ENCODE measurements at regions not wholly inside any gene's neighbourhood (a gene's known extent, or its start where the extent isn't known, plus 50 kb on each side); places are given as distances from the start of the nearest gene placed in this dataset.
A peak's percentile ranks its signal among the peaks of the same experiment; 100 is the strongest.

DNA sequence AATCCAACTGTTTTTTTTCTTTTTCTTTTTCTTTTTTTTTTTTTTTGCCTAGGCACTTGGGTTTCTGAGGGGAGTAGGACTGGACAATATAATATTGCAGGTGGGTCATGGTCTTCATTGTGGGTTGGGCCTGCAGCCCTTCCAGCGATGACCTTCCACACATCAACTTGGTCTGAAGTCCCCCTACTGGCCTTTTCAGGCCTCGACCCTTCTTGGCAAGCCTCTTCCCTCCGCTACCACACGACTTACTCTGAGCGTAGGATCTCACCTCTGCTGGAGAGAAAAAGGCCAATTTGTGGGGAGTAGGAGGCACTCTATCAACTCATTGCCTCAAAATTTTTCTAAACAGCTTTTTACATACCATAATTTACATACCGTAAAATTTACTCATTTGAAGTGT, 51.1 kb upstream of the GRIK3 start:
- no peak for DNase-seq (ENCODE audit: low spot score)

DNA sequence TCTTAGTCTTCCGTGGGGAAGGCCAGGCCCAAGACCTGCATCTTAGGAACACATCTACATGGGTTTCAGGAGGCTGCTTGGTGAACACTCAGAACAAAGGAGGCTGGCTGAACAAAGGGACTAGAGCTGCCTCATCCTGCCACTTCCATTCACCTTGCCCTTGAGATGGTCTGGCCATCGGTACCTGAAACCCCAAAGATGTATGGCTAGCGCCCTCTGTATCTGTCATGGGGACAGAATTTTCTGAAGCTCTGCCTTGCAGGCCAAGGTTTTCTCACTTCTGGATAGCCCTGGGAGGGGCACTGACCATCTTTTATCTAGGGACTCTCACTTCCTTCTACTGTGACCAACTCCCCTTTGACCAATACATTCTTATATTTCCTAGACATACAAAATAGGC, 55.4 kb upstream of the GRIK3 start:
- no peak for DNase-seq (ENCODE audit: low spot score)

DNA sequence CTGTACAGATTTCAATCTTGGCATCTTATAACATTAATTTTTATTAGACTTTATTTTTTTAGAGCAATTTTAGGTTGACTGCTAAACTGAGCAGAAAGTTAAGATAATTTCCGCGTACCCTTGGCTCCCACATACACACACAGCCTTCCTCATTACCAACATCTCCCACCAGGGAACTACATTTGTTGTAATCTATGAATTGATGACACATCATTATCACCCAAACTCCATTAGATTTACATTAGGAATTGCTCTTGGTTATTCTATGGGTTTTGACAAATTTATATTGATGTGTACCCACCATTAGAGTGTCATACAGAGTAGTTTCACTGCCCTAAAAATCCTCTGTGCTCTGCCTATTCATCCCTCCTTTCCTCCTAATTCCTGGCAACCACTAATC, 56.4 kb upstream of the GRIK3 start:
- DNase-seq (ENCODE audit: low spot score) = no peak

DNA sequence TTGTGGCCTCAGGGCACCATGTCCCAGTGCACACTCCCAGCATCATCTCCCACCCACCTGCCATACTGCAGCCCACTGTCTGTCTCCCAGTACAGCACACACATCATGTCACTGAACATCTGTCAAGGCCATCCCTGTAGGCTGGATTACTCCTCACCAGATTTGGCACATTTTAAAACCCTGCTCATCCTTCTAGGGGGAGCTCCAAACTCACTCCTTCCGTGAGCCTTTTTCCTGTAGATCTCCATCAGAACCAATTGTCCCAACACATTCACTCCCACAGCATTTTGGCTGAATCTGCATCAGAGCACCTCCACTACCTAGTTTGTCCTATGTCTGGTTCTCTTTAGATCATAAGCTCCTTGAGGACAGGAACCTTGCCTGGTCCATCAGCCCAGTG, 58.6 kb upstream of the GRIK3 start:
- no peak for DNase-seq (ENCODE audit: low spot score)

DNA sequence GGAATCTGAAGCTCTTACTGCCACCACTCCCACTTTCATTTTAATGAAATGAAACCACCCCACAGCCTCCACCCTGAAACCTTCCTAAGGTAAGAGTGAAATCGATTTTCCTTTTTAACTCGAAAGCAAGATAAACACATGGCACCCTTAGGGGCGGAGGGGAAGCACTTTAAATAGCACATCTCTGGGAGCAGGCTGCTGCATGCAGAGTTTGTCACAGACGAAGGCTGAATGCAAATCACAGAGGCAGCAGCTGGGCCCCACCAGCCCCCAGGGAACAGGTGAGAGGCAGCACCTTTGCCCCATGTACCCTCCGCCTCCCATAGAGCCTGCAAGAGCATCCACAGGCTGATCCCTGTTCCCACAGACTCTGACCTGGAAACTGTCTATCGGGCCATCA, 60.0 kb upstream of the GRIK3 start:
- DNase-seq (ENCODE audit: low spot score) = no peak

DNA sequence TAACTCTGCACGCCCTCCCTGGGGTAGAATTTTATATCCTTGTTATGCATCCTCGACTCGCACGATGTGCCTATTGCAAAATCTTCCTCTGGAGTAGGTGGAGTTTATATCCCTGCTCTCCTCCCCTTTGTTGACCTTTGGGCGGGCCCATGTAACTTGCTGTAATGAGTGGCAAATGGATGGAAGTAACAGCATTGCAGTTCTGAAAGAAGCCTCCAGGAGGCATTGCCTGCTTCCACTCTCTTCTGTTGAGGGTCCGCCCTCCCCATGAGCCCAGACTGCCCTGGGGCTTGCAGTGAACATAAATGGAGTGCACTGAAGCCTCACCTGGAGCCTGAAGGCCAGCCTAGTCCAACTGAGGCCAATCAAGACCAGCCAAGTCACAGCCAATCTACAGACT, 62.2 kb upstream of the GRIK3 start:
- no peak for DNase-seq (ENCODE audit: low spot score)

DNA sequence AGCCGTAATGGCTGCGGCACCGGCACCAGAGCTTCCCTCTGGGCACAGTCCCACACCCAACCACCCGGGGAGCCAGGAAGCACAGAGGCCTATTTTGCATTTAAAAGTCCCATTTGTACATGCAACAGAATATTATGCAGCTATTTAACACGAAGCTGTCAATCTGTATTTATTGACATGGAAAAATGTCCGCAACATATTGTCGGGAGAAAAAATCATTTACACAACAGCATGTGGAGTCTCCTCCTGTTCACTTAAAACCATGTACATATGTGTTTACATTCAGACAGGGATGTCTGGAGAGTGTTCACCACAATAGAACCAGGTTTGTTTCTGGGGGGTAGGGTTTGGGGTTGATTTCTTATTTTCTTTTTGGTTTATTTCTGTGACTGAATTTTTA, 63.4 kb upstream of the GRIK3 start:
- no peak for DNase-seq (ENCODE audit: low spot score)

DNA sequence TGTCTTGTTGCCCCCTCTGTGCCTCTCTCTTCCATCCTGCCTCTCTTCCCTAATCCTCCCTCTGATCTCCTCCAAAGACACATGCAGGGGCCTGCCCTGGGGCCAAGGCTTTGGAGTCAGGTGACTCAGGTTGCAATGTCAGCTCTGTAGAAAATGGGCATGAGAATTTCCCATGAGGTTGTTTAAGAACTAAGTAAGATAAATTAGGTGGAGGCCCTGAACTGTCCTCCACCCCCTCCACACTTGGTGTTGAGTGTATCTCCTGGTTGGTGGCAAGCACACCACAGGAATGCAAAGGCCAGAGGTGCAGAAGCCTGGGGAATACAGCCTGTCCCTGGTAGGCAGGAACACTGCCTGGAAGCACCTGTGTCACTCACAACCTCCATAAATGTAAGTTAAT, 63.9 kb upstream of the GRIK3 start:
- DNase-seq (ENCODE audit: low spot score) = no peak

DNA sequence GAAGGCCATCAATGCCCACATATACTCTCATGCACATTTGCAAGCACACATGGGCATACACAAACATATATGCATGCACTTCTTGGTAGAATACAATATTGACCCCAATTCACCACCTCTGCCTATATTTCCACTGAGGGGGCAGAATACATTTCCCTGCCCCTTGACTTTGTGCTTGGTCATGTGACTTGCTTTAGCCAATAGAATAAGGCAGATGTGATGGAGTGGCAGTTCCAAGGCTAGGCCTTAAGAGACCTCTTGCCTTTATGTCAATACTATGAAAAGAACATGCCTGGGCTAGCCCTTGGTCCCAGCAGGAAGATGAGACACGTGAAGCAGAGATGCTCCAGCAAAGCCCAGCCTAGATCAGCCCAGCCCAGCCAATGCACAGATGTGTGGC, 66.0 kb upstream of the GRIK3 start:
- no peak for DNase-seq (ENCODE audit: low spot score)

DNA sequence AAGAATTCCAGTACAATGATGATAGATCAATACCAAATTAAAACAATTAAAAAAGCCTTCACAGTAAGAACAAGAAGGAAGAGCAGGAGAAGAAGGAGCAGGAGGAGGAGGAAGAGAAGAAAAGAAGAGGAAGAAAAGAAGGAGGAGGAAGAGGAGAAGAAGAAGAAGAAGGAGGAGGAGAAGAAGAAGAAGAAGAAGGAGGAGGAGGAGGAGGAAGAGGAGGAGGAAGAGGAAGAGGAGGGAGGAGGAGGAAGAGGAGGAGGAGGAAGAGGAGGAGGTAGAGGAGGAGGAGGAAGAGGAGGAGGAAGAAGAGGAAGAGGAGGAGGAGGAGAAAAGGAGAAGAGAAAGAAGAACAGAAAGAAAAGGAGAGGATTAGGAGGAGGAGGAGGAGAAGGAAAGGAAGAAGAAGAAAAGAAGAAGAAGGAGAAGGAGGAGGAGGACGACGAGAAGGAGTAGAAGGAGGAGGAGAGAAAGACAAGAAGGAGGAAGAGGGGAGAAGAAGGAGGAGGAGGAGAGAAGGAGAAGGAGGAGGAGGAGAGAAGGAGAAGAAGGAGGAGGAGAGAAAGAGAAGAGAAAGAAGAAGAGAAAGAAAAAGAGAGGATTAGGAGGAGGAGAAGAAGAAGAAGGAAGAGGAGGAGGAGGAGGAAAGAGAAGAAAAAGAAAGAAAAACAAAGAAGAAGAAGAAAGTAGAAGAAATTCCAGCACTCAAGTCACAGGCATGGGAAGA, 68.5 kb upstream of the GRIK3 start:
- DNase-seq (ENCODE audit: low spot score) = no peak

DNA sequence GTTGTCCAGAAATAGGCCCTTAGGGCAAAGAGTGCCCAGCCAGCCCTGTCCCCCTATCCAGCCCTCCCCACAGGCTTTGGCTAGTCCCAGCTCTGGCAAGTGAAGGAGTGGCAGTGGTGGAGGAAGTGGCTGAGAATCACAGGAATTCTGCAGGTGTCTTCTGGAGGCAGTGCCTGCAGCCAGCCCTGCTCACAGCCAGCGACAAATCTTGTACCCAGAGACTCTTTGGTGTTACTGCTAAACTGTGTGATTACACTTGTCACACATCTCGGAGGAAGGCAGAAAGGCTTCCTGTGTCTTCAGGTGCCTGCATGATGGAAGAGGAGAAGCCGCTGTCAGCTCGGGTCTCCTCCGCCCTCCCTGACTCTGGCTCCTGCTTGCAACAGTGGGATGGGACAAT, 71.6 kb upstream of the GRIK3 start:
- DNase-seq (ENCODE audit: low spot score) = no peak

DNA sequence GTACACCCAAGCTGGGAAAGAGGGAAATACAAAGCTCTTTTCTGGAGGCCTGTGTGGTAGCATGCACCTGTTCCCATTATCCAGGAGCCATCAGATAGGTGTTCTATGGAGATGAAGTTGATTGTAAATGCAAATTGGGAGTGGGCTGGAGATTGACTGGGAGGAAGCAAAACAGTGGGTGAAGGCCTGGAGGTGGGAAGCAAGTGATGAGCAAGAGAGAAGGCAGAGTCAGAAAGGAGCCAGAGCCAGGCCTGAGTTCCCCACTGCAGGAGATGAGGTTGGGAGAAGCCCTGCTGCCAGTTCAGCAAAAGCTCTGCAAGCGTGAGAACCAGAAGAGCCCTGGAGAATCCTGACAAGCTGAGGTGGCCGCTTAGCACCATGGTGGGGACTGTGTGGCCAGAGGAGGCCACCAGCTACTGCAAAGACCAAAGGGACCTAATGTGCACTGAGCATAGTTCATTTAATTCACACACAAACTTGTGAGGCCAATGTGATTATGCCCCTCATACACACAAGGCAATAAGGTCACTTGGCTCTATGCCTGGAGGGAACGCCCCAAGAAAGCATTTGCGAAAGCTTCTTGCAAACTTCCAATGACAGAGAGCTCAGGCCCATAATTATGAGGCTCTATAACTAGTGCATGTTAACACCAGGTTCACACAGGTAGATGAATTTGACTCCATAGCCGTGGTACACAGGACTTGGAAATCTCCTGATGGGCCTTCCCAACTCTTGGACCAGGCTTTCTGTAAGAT, 73.0 kb upstream of the GRIK3 start:
- no peak for DNase-seq (ENCODE audit: low spot score)

DNA sequence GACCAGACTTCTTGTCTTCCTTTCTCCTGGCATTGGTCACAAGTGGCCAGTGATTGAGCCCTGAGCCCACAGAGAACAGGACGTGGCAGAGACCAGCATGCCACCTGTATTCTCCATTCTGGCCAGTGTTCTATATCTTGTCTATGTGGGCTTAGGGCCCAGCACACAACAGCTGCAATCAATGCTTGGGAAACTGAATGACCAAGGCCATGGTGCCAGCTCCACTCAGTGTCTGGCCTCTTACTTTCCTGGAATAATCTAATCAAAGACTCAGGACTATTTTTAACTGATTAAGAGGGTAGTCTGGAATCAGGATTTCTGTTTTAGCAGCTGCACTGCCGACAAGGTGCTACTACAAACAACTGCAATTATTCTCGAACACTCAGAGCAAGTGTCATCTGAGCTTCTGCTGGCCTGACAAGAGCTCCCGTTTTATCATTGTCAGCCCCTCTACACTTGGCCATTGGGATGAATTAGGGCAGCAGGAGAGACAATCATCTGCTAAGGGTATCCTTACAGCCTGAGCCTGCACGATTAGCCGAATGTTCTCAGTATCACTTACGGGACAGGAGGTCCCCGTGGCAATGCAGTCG, 74.4 kb upstream of the GRIK3 start:
- DNase-seq (ENCODE audit: low spot score) = no peak

DNA sequence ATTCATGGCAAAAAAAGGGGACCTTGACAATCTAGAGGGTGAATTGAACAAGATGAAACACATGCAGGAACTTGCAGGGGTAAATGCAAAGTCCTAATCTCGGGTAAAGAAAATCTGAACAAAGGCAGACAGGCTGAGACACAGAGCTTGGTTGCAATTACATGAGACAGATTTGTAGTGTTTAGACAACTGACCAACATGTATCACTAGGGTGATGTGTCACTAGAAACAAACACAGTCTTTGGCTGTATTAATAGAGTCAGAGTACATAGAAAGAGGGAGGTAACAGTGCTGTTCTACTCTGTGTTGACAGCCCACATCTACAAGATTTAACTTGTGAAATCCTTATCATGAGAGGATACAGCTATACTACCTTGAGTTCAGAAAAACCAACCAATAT, 78.1 kb upstream of the GRIK3 start:
- no peak for DNase-seq (ENCODE audit: low spot score)

DNA sequence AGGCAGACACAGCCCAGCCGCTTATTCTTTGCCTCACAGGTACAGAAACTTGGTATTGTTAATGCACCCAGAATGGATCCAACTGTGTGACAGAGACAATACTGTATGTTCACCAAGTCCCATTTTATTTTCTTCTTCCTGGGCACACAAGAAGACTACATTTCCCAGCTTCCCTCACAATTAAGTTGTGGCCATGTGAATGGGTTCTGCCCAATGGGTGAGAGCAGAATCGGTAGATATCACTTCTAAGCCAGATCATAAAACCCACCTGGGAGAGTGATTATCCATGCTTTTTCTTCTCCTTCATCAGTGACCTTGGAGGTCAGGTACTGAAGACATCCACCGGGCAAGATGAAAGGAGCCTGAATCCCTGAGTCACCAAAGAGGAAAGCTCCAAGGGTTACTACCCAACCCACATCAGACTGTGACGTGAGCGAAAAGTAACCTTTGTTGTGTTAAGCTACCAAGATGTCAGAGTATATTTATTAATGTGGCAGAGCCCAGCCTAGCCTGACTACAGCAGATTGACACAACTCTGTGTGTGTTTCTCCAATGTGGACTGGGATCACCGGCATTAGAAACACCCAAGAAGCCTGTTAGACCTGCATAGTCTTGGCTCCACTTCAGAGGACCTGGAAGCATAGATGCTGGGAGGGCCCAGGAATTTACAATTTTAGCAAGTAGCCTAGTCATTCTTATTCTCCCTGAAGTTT, 79.1 kb upstream of the GRIK3 start:
- no peak for DNase-seq (ENCODE audit: low spot score)

DNA sequence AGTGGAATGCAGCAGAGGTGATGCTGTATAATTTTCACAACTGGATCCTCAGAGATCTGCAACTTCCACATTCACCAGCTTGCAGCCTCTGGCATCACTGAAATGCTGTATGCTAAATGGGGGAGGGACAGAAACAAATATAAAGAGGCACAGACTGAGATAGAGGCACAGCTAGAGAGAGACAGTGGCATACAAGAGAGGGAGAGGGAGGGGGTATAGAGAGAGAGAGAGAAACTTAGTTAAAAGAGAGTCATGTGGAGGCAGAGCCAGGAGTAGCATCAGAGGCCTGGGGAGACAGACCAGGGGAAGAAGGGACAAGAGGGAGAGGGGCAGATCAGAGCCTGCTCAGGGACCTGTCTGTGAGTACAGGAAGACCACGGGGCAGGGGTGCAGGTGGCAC, 84.5 kb upstream of the GRIK3 start:
- DNase-seq (ENCODE audit: low spot score) = no peak

DNA sequence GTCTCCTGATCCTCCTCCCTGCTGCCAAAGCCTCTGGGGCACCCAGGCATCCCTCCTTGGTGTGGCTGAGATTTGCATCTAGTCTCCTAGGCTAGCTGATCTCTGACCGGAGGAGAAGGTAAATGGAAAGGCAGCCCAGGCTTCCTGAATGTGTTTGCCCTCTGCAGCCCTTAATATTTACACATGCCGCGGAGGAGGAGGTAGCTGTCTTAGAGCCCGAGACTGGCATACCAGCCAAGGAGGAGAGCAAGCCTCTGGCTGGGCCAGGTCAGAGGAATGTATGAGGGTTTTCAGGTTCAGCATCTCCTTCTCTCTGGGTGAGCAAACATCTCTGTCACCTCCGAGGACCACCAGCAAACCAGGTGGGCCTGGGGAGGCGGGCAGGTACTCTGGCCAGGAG, 86.0 kb upstream of the GRIK3 start:
- no peak for DNase-seq (ENCODE audit: low spot score)

DNA sequence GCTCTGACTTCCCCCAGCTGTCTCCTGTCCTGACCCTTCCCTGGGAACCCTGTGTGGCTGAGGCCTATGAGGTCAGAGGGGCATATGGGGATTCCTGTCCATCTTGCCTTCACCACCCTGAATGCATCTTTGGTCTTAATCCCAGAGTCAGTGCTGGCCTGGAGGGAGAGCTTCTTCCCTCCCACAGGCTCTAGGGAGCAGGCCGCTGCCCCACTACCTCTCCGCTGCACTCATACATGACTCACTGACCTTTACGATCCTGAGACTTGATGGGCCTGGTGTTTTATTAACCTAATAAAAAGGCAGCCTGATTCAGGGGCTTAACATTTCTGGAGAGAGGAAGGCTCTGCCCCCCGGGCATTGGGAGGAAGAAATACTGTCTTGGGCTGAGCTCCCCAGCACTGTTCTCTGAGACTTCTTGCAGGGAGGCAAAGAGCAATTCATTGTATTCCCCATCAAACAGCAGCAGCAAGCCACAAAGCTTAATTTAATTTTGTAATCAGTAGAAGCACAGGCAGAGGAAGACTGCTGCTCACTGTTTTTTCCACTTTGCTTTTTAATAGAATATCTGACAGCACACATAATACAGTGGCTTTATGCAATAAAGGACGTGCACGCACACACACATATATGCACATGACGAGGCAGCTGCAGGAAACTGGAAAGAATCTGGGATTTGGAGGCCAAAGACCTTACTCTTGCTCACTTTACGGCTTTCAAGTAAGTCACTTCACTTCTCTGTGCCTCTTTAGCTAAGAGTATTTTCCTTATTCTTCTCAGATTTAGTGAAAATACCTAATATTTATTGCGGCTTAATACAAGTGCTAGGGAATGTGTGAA, 89.2 kb upstream of the GRIK3 start:
- peak; percentile 69 for DNase-seq (ENCODE audit: low spot score)

DNA sequence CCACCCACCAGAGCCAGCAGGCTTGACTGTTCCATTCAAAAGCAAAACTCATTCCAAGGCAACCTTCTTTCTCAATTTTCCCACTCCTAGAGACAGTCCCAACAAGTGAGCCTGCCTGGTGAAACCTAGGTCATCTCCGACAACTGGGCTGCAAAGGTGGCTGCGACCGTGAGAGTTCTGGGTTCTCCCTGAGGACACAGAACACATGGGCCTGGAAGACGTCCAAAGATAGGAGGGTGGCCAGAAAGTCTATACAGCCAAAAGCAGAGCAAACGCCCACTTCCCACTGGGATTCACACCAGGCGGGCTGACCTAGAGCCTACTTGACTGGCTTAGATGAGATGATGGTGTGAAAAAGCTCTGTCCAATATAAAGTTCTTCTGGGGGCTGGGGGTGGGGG, 90.2 kb upstream of the GRIK3 start:
- DNase-seq (ENCODE audit: low spot score) = no peak

DNA sequence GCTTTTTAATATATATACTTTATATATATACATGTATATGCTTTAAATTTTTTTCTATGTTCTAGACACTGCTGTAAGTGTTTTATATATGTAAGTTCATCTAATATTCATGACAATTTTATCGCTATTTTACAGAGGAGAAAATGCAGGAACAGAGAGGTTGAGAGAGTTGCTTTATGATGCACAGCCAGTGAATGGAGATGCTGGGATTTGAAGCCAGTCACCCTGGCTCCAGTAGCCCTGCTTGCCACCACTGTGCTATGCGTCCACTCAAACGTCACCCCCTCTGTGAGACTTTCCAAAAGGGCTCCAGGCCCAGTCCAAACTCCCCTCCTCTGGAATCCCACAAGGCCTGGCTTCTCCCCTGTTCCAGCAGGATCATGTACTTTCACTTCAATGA, 91.0 kb upstream of the GRIK3 start:
- DNase-seq (ENCODE audit: low spot score) = no peak

DNA sequence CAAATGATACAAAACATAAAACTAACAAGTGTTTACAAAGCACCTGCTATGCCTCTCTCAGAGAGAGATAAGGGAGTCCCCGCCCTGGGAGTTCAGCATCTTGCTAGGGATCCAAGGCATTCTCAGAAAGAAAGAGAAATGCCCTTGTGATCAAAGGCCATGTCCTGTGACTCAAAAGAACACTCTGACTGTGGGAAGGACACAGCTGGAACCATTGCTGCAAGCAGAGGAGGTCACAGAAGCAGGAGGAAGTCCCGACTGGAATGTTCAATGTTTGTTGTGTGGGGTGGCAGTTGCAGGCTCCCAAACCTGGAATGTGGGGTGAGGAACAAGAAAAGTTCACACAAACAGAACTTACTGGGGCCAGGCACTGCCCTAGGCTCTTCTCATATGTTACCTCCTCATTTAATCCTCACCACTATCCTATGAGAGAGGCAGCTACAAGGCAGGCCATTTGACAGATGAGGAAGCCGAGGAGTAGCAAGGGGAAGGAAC, 93.0 kb upstream of the GRIK3 start:
- no peak for DNase-seq (ENCODE audit: low spot score)

DNA sequence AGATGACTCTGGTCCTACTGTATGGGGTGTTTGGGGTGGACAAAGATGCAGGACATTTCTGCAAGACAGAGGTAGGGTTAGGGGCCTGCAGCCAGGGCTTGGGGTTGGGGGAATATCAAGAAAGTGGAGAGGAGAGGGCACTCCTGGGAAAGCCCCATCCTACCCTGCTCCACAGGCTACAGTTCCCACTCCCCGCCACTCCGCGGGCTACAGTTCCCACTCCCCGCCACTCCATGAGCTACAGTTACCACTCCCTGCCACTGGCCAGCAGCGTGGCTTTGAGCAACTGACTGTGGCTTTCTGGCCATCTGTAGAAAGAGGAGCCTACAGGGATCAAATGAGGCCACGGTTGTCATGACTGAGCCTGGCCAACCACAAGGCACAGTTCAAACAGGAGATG, 93.8 kb upstream of the GRIK3 start:
- DNase-seq (ENCODE audit: low spot score) = no peak

Measured in COLO829 (cell line).